ENCODE measurements at regions not wholly inside any gene's neighbourhood (a gene's known extent, or its start where the extent isn't known, plus 50 kb on each side); places are given as distances from the start of the nearest gene placed in this dataset.

DNA sequence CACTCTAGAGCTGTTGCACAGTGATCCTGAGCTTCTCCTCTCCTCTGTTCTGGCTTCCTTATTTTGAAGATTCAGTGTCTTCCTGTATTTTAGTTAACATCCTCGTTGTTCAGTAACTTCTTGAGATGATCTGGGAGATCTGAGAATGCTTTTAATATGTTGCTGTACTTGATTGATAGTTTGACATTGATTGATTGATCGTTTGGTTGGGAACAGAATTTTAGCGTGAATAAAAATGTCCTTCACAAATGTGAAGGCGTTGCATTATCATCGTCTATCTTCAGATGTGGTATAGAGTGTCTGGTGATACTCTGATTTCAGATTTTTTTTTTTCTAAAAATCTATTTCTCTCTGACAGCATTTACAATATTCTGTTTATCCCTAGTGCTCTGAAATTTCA lies 80.1 kb upstream of the KLF12 start:
- Histone ChIP-seq H3K23me2 (ENCODE audit: low read depth, low read length) (no peaks in the 10 kb centered on the region; the same call in 1 of the 2 replicates), H3K23ac (ENCODE audit: insufficient read length) (no peak overlapping the region), H3K18ac (ENCODE audit: extremely low read depth, low read length) (no peak overlapping the region), H4K91ac (replicated peaks; ENCODE audit: insufficient read length, low read length) (no peak overlapping the region), H3K4ac (replicated peaks; ENCODE audit: insufficient read length, low read depth, low read length) (no peak overlapping the region), H3K4me1 (replicated peaks in 1 of 4; ENCODE audit: control insufficient read depth in 3 of 4, insufficient read depth in 4 of 4, low read length in 3 of 4) (no peaks in the 10 kb centered on the region), H2BK20ac (ENCODE audit: low read length) (no peak overlapping the region), H3K27ac (ENCODE audit: low read depth, low read length) (no peak overlapping the region), H2AK5ac (ENCODE audit: low read depth, low read length) (no peak overlapping the region), H4K20me1 (replicated peaks in 1 of 2; ENCODE audit: control insufficient read depth in 1 of 2, insufficient read depth in 2 of 2, low read length in 2 of 2) (no peaks in the 10 kb centered on the region), H2BK5ac (ENCODE audit: low read depth, low read length) (no peak overlapping the region), H3K9me3 (ENCODE audit: insufficient read depth in 2 of 2, low read depth in 1 of 2, low read length in 1 of 2) (no peaks in the 10 kb centered on the region), H3K9ac (replicated peaks in 1 of 4; ENCODE audit: extremely low read depth in 1 of 4, low read depth in 3 of 4, low read length in 3 of 4) (no peak overlapping the region), H4K8ac (ENCODE audit: extremely low read depth, insufficient read depth, low read length) (no peak overlapping the region), H2AFZ (ENCODE audit: low read length) (no peak overlapping the region), H3K14ac (ENCODE audit: insufficient read length) (no peak overlapping the region), H3K36me3 (ENCODE audit: control insufficient read depth in 2 of 4, insufficient read depth in 4 of 4, low read length in 3 of 4) (no peaks in the 10 kb centered on the region), H3K56ac (replicated peaks; ENCODE audit: insufficient read length, low read depth, low read length) (no peak overlapping the region), H2BK15ac (ENCODE audit: low read length) (no peak overlapping the region), H3K4me2 (ENCODE audit: insufficient read depth in 1 of 2, low read depth in 2 of 2, low read length in 2 of 2) (no peak overlapping the region), H4K5ac (ENCODE audit: insufficient read length, low read depth, low read length) (no peak overlapping the region), H3K27me3 (replicated peaks in 1 of 4; ENCODE audit: control insufficient read depth in 3 of 4, extremely low read depth in 1 of 4, insufficient read depth in 3 of 4, low read length in 3 of 4) (no peaks in the 10 kb centered on the region), H2BK120ac (replicated peaks; ENCODE audit: low read depth, low read length) (no peak overlapping the region), H3K79me2 (ENCODE audit: control insufficient read depth in 1 of 2, insufficient read depth in 2 of 2, low read length in 2 of 2) (no peaks in the 10 kb centered on the region), H3K79me1 (ENCODE audit: low read depth, low read length) (no peaks in the 10 kb centered on the region), H2BK12ac (ENCODE audit: low read depth, low read length) (no peak overlapping the region), H3K4me3 (ENCODE audit: extremely low read depth in 1 of 4, insufficient read depth in 2 of 4, low read depth in 3 of 4, low read length in 4 of 4) (no peak overlapping the region)
- POLR2A ChIA-PET (ENCODE audit: partially characterized antibody) = no interaction called here
- DNase-seq (ENCODE audit: low read depth in 1 of 2, low spot score in 2 of 2) (no peak), FAIRE-seq (no peak)
- CTCF ChIA-PET (ENCODE audit: partially characterized antibody) = no interaction called here
- 90% methylated on average over 5 of the region's 5 CpGs; no CpG with 5 or more reads in 1 of the 2 experiments for WGBS, 2 experiments (ENCODE audit: extremely low coverage in 1 of 2, insufficient coverage in 1 of 2, insufficient read length in 1 of 2, insufficient replicate concordance in 2 of 2, low coverage in 1 of 2, low lambda C conversion rate in 2 of 2, missing lambda C conversion rate in 1 of 2)
- TF ChIP-seq BRCA1 (IDR thresholded peaks at IDR 0.05; ENCODE audit: low read depth, low read length) = no peak
- TF ChIP-seq SP1 (IDR thresholded peaks at IDR 0.05; ENCODE audit: low read depth, low read length) = no peak
